ENCODE measurements at regions not wholly inside any gene's neighbourhood (a gene's known extent, or its start where the extent isn't known, plus 50 kb on each side); places are given as distances from the start of the nearest gene placed in this dataset.

DNA sequence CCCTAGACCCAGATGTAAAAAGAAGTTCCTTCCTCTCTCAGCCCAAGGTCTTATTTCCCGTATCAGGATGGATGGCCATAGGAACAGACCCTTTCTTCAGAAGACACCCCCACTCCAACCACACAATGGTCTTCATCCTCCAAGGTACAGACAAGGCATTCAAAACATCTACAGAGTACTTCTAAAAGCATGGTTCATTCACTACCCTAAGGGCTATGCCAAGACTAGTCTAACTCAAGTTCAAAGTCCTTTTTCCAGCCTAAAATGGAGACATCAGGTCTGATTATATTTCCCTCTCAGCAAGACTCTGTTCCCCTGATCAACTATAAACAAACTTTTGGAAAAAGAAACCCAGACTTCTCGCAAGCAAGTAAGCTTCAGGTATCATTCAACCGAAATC lies 388.9 kb downstream of the NPIPA8 start:
- H3K27me3 ChIP-seq: no peaks in the 10 kb centered on the region
- no peak overlapping the region for H3K4me3 ChIP-seq
- no peaks in the 10 kb centered on the region for H3K36me3 ChIP-seq
- TF ChIP-seq, protein P1, sequence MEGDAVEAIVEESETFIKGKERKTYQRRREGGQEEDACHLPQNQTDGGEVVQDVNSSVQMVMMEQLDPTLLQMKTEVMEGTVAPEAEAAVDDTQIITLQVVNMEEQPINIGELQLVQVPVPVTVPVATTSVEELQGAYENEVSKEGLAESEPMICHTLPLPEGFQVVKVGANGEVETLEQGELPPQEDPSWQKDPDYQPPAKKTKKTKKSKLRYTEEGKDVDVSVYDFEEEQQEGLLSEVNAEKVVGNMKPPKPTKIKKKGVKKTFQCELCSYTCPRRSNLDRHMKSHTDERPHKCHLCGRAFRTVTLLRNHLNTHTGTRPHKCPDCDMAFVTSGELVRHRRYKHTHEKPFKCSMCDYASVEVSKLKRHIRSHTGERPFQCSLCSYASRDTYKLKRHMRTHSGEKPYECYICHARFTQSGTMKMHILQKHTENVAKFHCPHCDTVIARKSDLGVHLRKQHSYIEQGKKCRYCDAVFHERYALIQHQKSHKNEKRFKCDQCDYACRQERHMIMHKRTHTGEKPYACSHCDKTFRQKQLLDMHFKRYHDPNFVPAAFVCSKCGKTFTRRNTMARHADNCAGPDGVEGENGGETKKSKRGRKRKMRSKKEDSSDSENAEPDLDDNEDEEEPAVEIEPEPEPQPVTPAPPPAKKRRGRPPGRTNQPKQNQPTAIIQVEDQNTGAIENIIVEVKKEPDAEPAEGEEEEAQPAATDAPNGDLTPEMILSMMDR (IDR thresholded peaks at IDR 0.05; ENCODE audit: low read depth, low read length): no peak
- no peaks in the 10 kb centered on the region for H3K9me3 ChIP-seq (ENCODE audit: low read depth)
- no peak overlapping the region for H3K27ac ChIP-seq
- peaks cover 10% of the 10 kb centered on the region for H3K4me1 ChIP-seq (ENCODE audit: low read depth)
- no peak for DNase-seq (ENCODE audit: low read depth in 1 of 2, low spot score in 1 of 2)

DNA sequence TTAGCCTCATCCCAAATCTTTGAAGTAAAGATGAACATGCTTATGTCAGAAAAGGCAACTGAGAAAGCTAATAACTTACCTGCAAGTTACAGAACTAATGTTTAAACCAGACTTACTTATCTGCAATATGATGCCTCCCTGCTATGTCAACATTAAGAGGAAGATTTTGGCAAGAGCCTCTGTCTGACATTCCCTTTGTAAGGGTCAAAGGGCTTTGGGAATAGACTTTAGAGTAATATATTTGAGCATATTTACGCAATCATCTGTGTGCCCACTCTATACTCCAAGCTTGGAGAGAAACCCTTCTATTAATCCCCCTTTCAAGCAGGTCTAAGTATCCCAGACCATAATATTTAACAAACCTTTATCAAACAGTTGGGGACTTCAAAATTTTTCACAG lies 389.4 kb downstream of the NPIPA8 start:
- H3K27ac ChIP-seq: no peak overlapping the region
- no peaks in the 10 kb centered on the region for H3K27me3 ChIP-seq
- H3K9me3 ChIP-seq (ENCODE audit: low read depth): no peaks in the 10 kb centered on the region
- no peaks in the 10 kb centered on the region for H3K36me3 ChIP-seq
- TF ChIP-seq, protein P1 (IDR thresholded peaks at IDR 0.05; ENCODE audit: low read depth, low read length): no peak
- H3K4me3 ChIP-seq: no peak overlapping the region
- no peak for DNase-seq (ENCODE audit: low read depth in 1 of 2, low spot score in 1 of 2)
- H3K4me1 ChIP-seq (ENCODE audit: low read depth): peaks cover 10% of the 10 kb centered on the region

DNA sequence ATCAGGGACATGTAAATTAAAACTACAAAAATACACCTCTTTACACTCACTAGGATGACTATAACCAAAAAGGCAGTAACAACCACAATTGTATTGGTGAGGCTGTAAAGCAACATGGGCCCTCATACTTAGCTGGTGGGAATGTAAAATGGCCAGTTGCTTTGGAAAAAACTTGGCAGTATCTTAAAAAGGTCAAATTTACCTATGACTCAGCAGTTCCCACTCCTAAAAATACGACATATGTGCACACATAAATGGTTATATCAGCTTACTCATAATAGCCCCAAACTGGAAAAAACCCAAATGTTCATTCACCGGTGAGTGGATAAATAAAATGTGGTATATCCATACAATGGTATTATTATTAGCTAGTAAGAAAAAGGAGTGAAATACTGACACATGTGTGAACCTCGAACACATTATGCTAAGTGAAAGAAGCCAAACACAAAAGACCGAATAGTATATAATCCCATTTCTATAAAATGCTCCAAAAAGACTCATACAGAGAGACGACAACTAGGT lies 391.4 kb downstream of the NPIPA8 start:
- no peaks in the 10 kb centered on the region for H3K36me3 ChIP-seq
- no peak for DNase-seq (ENCODE audit: low read depth in 1 of 2, low spot score in 1 of 2)
- no peak overlapping the region for H3K4me3 ChIP-seq
- H3K27ac ChIP-seq: no peak overlapping the region
- TF ChIP-seq, protein P1 (IDR thresholded peaks at IDR 0.05; ENCODE audit: low read depth, low read length): no peak
- peaks cover 10% of the 10 kb centered on the region for H3K4me1 ChIP-seq (ENCODE audit: low read depth)
- H3K9me3 ChIP-seq (ENCODE audit: low read depth): no peaks in the 10 kb centered on the region
- H3K27me3 ChIP-seq: no peaks in the 10 kb centered on the region

DNA sequence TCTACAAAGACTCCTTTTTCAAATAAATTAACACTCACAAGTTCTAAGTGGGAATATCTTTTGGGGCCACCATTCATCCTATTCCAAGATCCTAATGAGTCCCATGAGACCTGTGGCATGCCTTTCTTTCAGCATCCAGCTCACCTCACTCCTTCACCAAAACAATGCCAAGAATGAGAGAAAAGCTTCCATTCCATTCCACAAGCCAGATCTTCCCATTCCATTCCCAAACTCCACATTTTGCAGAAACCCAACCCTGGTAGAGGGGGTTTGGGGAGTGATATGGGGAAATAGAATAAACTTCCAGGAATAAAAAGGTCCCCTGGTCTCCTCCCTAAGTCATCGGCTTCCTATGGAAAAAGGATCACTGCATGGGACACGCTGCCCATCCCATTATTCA lies 392.2 kb downstream of the NPIPA8 start:
- Histone ChIP-seq H3K36me3 (no peaks in the 10 kb centered on the region), H3K27ac (no peak overlapping the region), H3K27me3 (no peaks in the 10 kb centered on the region), H3K4me3 (no peak overlapping the region), H3K9me3 (ENCODE audit: low read depth) (no peaks in the 10 kb centered on the region), H3K4me1 (ENCODE audit: low read depth) (peaks cover 5% of the 10 kb centered on the region)
- TF ChIP-seq, protein P1 (IDR thresholded peaks at IDR 0.05; ENCODE audit: low read depth, low read length): no peak
- DNase-seq (ENCODE audit: low read depth in 1 of 2, low spot score in 1 of 2): no peak

DNA sequence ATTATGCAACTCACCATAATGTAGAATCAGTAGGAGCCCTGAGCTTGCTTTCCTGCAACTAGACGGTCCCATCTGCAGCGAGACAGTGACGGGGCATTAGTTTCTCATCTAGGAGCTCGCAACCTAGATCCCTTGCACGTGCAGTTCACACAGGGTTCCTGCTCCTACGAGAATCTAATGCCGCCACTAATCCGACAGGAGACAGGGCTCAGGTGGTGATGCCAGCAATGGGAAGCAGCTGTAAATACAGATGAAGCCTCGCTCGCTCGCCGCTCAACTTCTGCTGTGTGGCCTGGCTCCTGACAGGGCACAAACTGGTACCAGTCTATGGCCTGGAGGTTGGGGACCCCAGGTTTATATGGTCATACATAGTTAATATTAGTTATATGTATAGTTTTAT lies 394.5 kb downstream of the NPIPA8 start:
- Histone ChIP-seq H3K36me3 (no peaks in the 10 kb centered on the region), H3K27ac (no peak overlapping the region), H3K4me3 (no peak overlapping the region), H3K4me1 (ENCODE audit: low read depth) (no peaks in the 10 kb centered on the region), H3K9me3 (ENCODE audit: low read depth) (no peaks in the 10 kb centered on the region), H3K27me3 (no peaks in the 10 kb centered on the region)
- TF ChIP-seq, protein P1 (IDR thresholded peaks at IDR 0.05; ENCODE audit: low read depth, low read length): no peak
- no peak for DNase-seq (ENCODE audit: low read depth in 1 of 2, low spot score in 1 of 2)
